ENCODE measurements at regions not wholly inside any gene's neighbourhood (a gene's known extent, or its start where the extent isn't known, plus 50 kb on each side); places are given as distances from the start of the nearest gene placed in this dataset.
"Not testable (repeated sequence)": the region's sequence is repeated elsewhere in the genome, so short reads cannot be mapped to it uniquely, and the experiment has no call there.

- no peak for DNase-seq
Measured at GRCh38 chr11:112661146-112661545, 300.1 kb upstream of the NCAM1 start.

GRCh38 chr11:112661571-112661970 is 299.6 kb upstream of the NCAM1 start:
- no peak for DNase-seq

GRCh38 chr11:112662554-112662953 is 298.7 kb upstream of the NCAM1 start:
- no peak for DNase-seq

GRCh38 chr11:112663947-112664634 is 297.1 kb upstream of the NCAM1 start:
- no peak for DNase-seq

- no peak for DNase-seq
Measured at GRCh38 chr11:112665291-112665690, 295.9 kb upstream of the NCAM1 start.

- no peak for DNase-seq
Measured at GRCh38 chr11:112666253-112666652, 295.0 kb upstream of the NCAM1 start.

GRCh38 chr11:112670806-112671570 is 290.2 kb upstream of the NCAM1 start:
- DNase-seq = no peak

- DNase-seq = not testable (repeated sequence)
Measured at GRCh38 chr11:112673401-112673800, 287.8 kb upstream of the NCAM1 start.

GRCh38 chr11:112685111-112685510 is 276.1 kb upstream of the NCAM1 start:
- no peak for DNase-seq

GRCh38 chr11:112689851-112690250 is 271.4 kb upstream of the NCAM1 start:
- DNase-seq = no peak

GRCh38 chr11:112693781-112694180 is 267.4 kb upstream of the NCAM1 start:
- DNase-seq = no peak

GRCh38 chr11:112694245-112694644 is 267.0 kb upstream of the NCAM1 start:
- no peak for DNase-seq

GRCh38 chr11:112694813-112695212 is 266.4 kb upstream of the NCAM1 start:
- DNase-seq = no peak

- no peak for DNase-seq
Measured at GRCh38 chr11:112697391-112698178, 263.6 kb upstream of the NCAM1 start.

GRCh38 chr11:112705148-112705547 is 256.1 kb upstream of the NCAM1 start:
- no peak for DNase-seq

- no peak for DNase-seq
Measured at GRCh38 chr11:112706863-112707262, 254.4 kb upstream of the NCAM1 start.

GRCh38 chr11:112714340-112714739 is 246.9 kb upstream of the NCAM1 start:
- not testable (repeated sequence) for DNase-seq

GRCh38 chr11:112715056-112715455 is 246.2 kb upstream of the NCAM1 start:
- DNase-seq = no peak

GRCh38 chr11:112718483-112718882 is 242.7 kb upstream of the NCAM1 start:
- DNase-seq = no peak

- DNase-seq = no peak
Measured at GRCh38 chr11:112719736-112720525, 241.3 kb upstream of the NCAM1 start.

- no peak for DNase-seq
Measured at GRCh38 chr11:112722148-112722547, 239.1 kb upstream of the NCAM1 start.

- DNase-seq = no peak
Measured at GRCh38 chr11:112722876-112723275, 238.3 kb upstream of the NCAM1 start.
